GM12878 (cell line): ENCODE measurements at regions not wholly inside any gene's neighbourhood (a gene's known extent, or its start where the extent isn't known, plus 50 kb on each side); places are given as distances from the start of the nearest gene placed in this dataset.

ENCODE experiments used
- ATAC-seq: fragments of 200-7000 bp; cut with Tn5 transposase; 3 replicates; pipeline ENCODE4 v1.9.1; 2020; ENCODE audit warnings: mild to moderate bottlenecking, moderate library complexity
- BruUV-seq: library from RNA; stranded (reverse); fragments of 400-500 nt; replicated peaks from 2 replicates; lab custom pipeline; 2021; lab: Mats Ljungman, UMichigan
- CTCF ChIA-PET: fragments of 300-600 bp; sonication (Branson Sonifier 250); formaldehyde crosslinking; extraction: SDS; loops from one replicate; lab custom pipeline; 2021; ENCODE audit warnings: inconsistent platforms; lab: Yijun Ruan, JAX
- POLR2A ChIA-PET: fragments of 350-600 bp; formaldehyde crosslinking; extraction: SDS; loops from one replicate; lab custom pipeline; 2021; ENCODE audit warnings: inconsistent platforms; lab: Charles Lee
- RAD21 ChIA-PET: fragments of 300-600 bp; sonication (Branson Sonifier 250); formaldehyde crosslinking; loops from one replicate; lab custom pipeline; 2023; ENCODE audit warnings: antibody characterized with exemption; ENCODE audit not compliant: unreplicated experiment; lab: Charles Lee
- SMC1A ChIA-PET: fragments of 300-600 bp; sonication (Branson Sonifier 250); formaldehyde crosslinking; loops from one replicate; lab custom pipeline; 2023; ENCODE audit not compliant: unreplicated experiment, uncharacterized antibody; lab: Charles Lee
- DNase-seq: peaks from one replicate; pipeline ENCODE4 v3.0.0-alpha.2; 2011; ENCODE audit warnings: low read depth, low spot score
- FAIRE-seq: peaks from 3 replicates; lab custom pipeline; 2011; peaks lifted over from hg19 to GRCh38; lab: Jason Lieb, UNC
- H2AFZ ChIP-seq: 2 replicates; pipeline ENCODE4 v1.6.0; 2011; ENCODE audit warnings: low read depth, low read length, control low read depth; ENCODE audit not compliant: control insufficient read depth
- H3K27ac ChIP-seq: 2 replicates; pipeline ENCODE4 v1.5.1; 2011; ENCODE audit warnings: control low read depth; ENCODE audit not compliant: control insufficient read depth, insufficient read depth
- H3K27me3 ChIP-seq, 2 experiments: replicated peaks in 1 of 2; 2 replicates each; pipeline versions ENCODE4 v1.6.0 to v1.6.1; 2011; ENCODE audit warnings: low read length in 1 of 2; ENCODE audit not compliant: control insufficient read depth in 2 of 2, insufficient read depth in 2 of 2
- H3K36me3 ChIP-seq, 2 experiments: 2 replicates each; pipeline ENCODE4 v1.5.1; 2011; ENCODE audit warnings: low read length in 1 of 2; ENCODE audit not compliant: control insufficient read depth in 2 of 2, insufficient read depth in 2 of 2
- H3K4me1 ChIP-seq: 2 replicates; pipeline ENCODE4 v1.6.1; 2011; ENCODE audit warnings: mild to moderate bottlenecking, low read length, moderate library complexity, mixed read lengths; ENCODE audit not compliant: control insufficient read depth, insufficient read depth
- H3K4me2 ChIP-seq: 2 replicates; pipeline ENCODE4 v1.6.0; 2011; ENCODE audit warnings: control low read depth; ENCODE audit not compliant: control insufficient read depth, insufficient read depth
- H3K4me3 ChIP-seq: fragments of 200-600 bp; sonication (generic); 2 replicates; pipeline ENCODE4 v1.5.1; 2016
- H3K79me2 ChIP-seq: 2 replicates; pipeline ENCODE4 v1.6.0; 2011; ENCODE audit warnings: low read length; ENCODE audit not compliant: control insufficient read depth, insufficient read depth
- H3K9ac ChIP-seq: 2 replicates; pipeline ENCODE4 v1.8.0; 2011; ENCODE audit warnings: low read length, control low read depth, mixed read lengths; ENCODE audit not compliant: control insufficient read depth, insufficient read depth
- H3K9me3 ChIP-seq: replicated peaks from 3 replicates; pipeline ENCODE4 v1.5.1; 2011; ENCODE audit warnings: mild to moderate bottlenecking, low read length; ENCODE audit not compliant: control insufficient read depth, insufficient read depth
- H4K20me1 ChIP-seq: 2 replicates; pipeline ENCODE4 v1.6.0; 2011; ENCODE audit not compliant: control insufficient read depth, insufficient read depth
- BACH1 ChIP-seq: fragments of 450-650 bp; IDR thresholded peaks from 2 replicates; pipeline ENCODE4 v1.6.1; 2017; ENCODE audit warnings: mild to moderate bottlenecking, borderline replicate concordance
- BCLAF1 ChIP-seq: fragments of 450-650 bp; IDR thresholded peaks from 2 replicates; pipeline ENCODE4 v1.6.1; 2017; ENCODE audit warnings: antibody characterized with exemption, mild to moderate bottlenecking, moderate library complexity
- RBBP5 ChIP-seq: fragments of 200-600 bp; sonication (generic); conservative IDR thresholded peaks from 2 replicates; pipeline ENCODE4 v1.6.1; 2016
- RELB ChIP-seq: fragments of 450-650 bp; IDR thresholded peaks from 2 replicates; pipeline ENCODE4 v1.6.1; 2017; ENCODE audit warnings: low read depth, mild to moderate bottlenecking, moderate library complexity
- ZBTB11 ChIP-seq: fragments of 450-650 bp; formaldehyde crosslinking; IDR thresholded peaks from 2 replicates; pipeline ENCODE4 v1.5.0; 2022; ENCODE audit warnings: mild to moderate bottlenecking, missing genetic modification characterization
- ZNF274 ChIP-seq: IDR thresholded peaks from one replicate; pipeline ENCODE4 v1.8.0; 2011; ENCODE audit not compliant: insufficient read length, insufficient read depth
- WGBS: methylation state at CpG from one replicate; pipeline ENCODE4 v1.1.6; 2016; ENCODE audit warnings: low lambda C conversion rate; ENCODE audit not compliant: insufficient replicate concordance, insufficient coverage; ENCODE audit errors: missing lambda C conversion rate; 5-methylcytosine and 5-hydroxymethylcytosine counted together
- in situ Hi-C: fragments of 300-500 bp; cut with MboI; formaldehyde crosslinking; loops from 9 replicates; pipeline ENCODE4 v1.14.3; 2018; ENCODE audit warnings: mixed read lengths
- intact Hi-C: fragments of 100-400 bp; cut with micrococcal nuclease; formaldehyde crosslinking; loops from one replicate; pipeline ENCODE4 v1.14.2; 2022; ENCODE audit not compliant: unreplicated experiment

- no peak overlapping the region for H3K9ac ChIP-seq
- H3K4me2 ChIP-seq = no peak overlapping the region
- RAD21 ChIA-PET = no interaction called here
- in situ Hi-C loops = no loop called here
- BruUV-seq = no TSS peak
- H2AFZ ChIP-seq = no peak overlapping the region
- CTCF ChIA-PET = interaction anchor here (0.6 kb wide), 1 partner anchor 33 kb away, joined by 3 read pairs; no protein-coding TSS in a partner anchor
- H3K36me3 ChIP-seq = no peaks in the 10 kb centered on the region
- no peak overlapping the region for H3K4me3 ChIP-seq
- H3K27ac ChIP-seq = no peak overlapping the region
- intact Hi-C loops = no loop called here
- H4K20me1 ChIP-seq = no peaks in the 10 kb centered on the region
- no peaks in the 10 kb centered on the region for H3K79me2 ChIP-seq
- FAIRE-seq (no peak), DNase-seq (no peak), ATAC-seq (no peak)
- TF ChIP-seq RELB = no peak
- no peak for TF ChIP-seq BACH1
- no peak for TF ChIP-seq ZNF274
- no peak for TF ChIP-seq RBBP5
- no peak for TF ChIP-seq BCLAF1
- no peak for TF ChIP-seq ZBTB11 (CRISPR knock-in tag)
- H3K9me3 ChIP-seq = no peaks in the 10 kb centered on the region; the same call in 1 of the 3 replicates
- POLR2A ChIA-PET = no interaction called here
- WGBS = 19% methylated on average over 7 of the region's 8 CpGs
- H3K4me1 ChIP-seq = no peaks in the 10 kb centered on the region
- SMC1A ChIA-PET = interaction anchor here (1.7 to 6.3 kb wide), 2 partner anchors 37 to 161 kb away, joined by 4 to 66 read pairs; no protein-coding TSS in a partner anchor
- no peaks in the 10 kb centered on the region; a peak in 2 of 4 replicates for H3K27me3 ChIP-seq
Observed at GRCh38 chr13:24056616-24057137, 103.8 kb upstream of the SPATA13 start.
